ENCODE measurements at regions not wholly inside any gene's neighbourhood (a gene's known extent, or its start where the extent isn't known, plus 50 kb on each side); places are given as distances from the start of the nearest gene placed in this dataset.

- TF ChIP-seq ETS1 (IDR thresholded peaks at IDR 0.05) (no peak), POLR2AphosphoS5 (IDR thresholded peaks at IDR 0.05; ENCODE audit: low read depth) (no peak), REST (IDR thresholded peaks at IDR 0.05; ENCODE audit: unreplicated experiment) (no peak), JUNB (IDR thresholded peaks at IDR 0.05; ENCODE audit: unreplicated experiment) (no peak), NANOG (IDR thresholded peaks at IDR 0.05; ENCODE audit: borderline replicate concordance) (no peak)
These were observed 191.0 kb upstream of the FLRT2 start (continued) for GRCh38 chr14:85338895-85339294.

- no peak overlapping the region for H3K4me3 ChIP-seq
- H2AFZ ChIP-seq, result no peak overlapping the region
- H3K27me3 ChIP-seq (ENCODE audit: insufficient read depth), result no peaks in the 10 kb centered on the region
- TF ChIP-seq EZH2phosphoT487 (IDR thresholded peaks at IDR 0.05; ENCODE audit: unreplicated experiment) (no peak), STAT1 (IDR thresholded peaks at IDR 0.05; ENCODE audit: unreplicated experiment) (no peak), JUNB (IDR thresholded peaks at IDR 0.05; ENCODE audit: unreplicated experiment) (no peak), EZH2 (IDR thresholded peaks at IDR 0.05; ENCODE audit: low read depth, unreplicated experiment) (no peak), REST (IDR thresholded peaks at IDR 0.05; ENCODE audit: unreplicated experiment) (no peak), POLR2AphosphoS5 (IDR thresholded peaks at IDR 0.05; ENCODE audit: low read depth) (no peak)
- no peak overlapping the region for H3K27ac ChIP-seq (ENCODE audit: low read depth)
- H3F3A ChIP-seq (replicated peaks; ENCODE audit: low read depth), result no peaks in the 10 kb centered on the region
- Mint-ChIP-seq H3K36me3 (ENCODE audit: low read depth) (no peaks in the 10 kb centered on the region), H3K4me3 (no peak overlapping the region), H3K27ac (no peak overlapping the region), H3K4me1 (no peaks in the 10 kb centered on the region), H3K27me3 (ENCODE audit: insufficient read depth, low read depth, poor library complexity) (peaks cover 2% of the 10 kb centered on the region), H3K9me3 (no peaks in the 10 kb centered on the region)
- ATAC-seq (no peak), DNase-seq (ENCODE audit: low spot score) (no peak)
- no peaks in the 10 kb centered on the region for H3K4me1 ChIP-seq (ENCODE audit: insufficient read depth)
- no peaks in the 10 kb centered on the region for H3K79me2 ChIP-seq (replicated peaks; ENCODE audit: insufficient read depth)
- H3K9me2 ChIP-seq (ENCODE audit: insufficient read depth), result no peaks in the 10 kb centered on the region
- H4K20me1 ChIP-seq (replicated peaks; ENCODE audit: insufficient read depth), result no peaks in the 10 kb centered on the region
- H3K36me3 ChIP-seq (ENCODE audit: insufficient read depth), result no peaks in the 10 kb centered on the region
- H3K4me2 ChIP-seq, result no peak overlapping the region
These were observed 186.9 kb upstream of the FLRT2 start for GRCh38 chr14:85342858-85343607.

Measured in GM23338 (cell line).